HEK293 (cell line): ENCODE measurements at regions not wholly inside any gene's neighbourhood (a gene's known extent, or its start where the extent isn't known, plus 50 kb on each side); places are given as distances from the start of the nearest gene placed in this dataset.

Experiments
- CTCF ChIA-PET: fragments of 350-600 bp; formaldehyde crosslinking; extraction: SDS; loops from one replicate; lab custom pipeline; 2021; ENCODE audit warnings: antibody characterized with exemption; lab: Yijun Ruan, JAX
- POLR2A ChIA-PET: fragments of 300-600 bp; formaldehyde crosslinking; extraction: SDS; loops from one replicate; lab custom pipeline; 2020; ENCODE audit warnings: antibody characterized with exemption, inconsistent platforms; lab: Yijun Ruan, JAX
- H3K27ac ChIP-seq: fragments of 200-500 bp; sonication (Bioruptor generic); 2 replicates; pipeline ENCODE4 v1.5.1; 2014; ENCODE audit warnings: low read depth, low read length, control low read depth, inconsistent platforms; ENCODE audit errors: extremely low read depth
- H3K36me3 ChIP-seq, 2 experiments: fragments of 200-500 bp in 1 of 2; sonication (Bioruptor generic) in 1 of 2; 1 replicate in 1 of 2; 2 replicates in 1 of 2; pipeline ENCODE4 v1.5.1; 2014 to 2017; ENCODE audit warnings: inconsistent platforms in 2 of 2, low read length in 2 of 2; ENCODE audit not compliant: control insufficient read depth in 2 of 2, insufficient read depth in 1 of 2
- H3K4me1 ChIP-seq: fragments of 200-500 bp; sonication (Bioruptor generic); 2 replicates; pipeline ENCODE4 v1.5.1; 2014; ENCODE audit warnings: mild to moderate bottlenecking, low read length, inconsistent platforms; ENCODE audit not compliant: control insufficient read depth, insufficient read depth
- H3K4me3 ChIP-seq: 2 replicates; pipeline ENCODE4 v1.5.1; 2011; ENCODE audit warnings: low read depth, mild to moderate bottlenecking, control low read depth, low read length, moderate library complexity
- H3K9me3 ChIP-seq: fragments of 200-500 bp; sonication (Bioruptor generic); 2 replicates; pipeline ENCODE4 v1.5.1; 2014; ENCODE audit warnings: low read depth, low read length, inconsistent platforms; ENCODE audit not compliant: control insufficient read depth, insufficient read depth
- GLIS1 ChIP-seq: fragments of 450-650 bp; formaldehyde crosslinking; IDR thresholded peaks from 2 replicates; pipeline ENCODE4 v1.5.1; 2016; ENCODE audit warnings: missing biosample characterization, missing genetic modification characterization
- KLF10 ChIP-seq: fragments of 450-650 bp; IDR thresholded peaks from 2 replicates; pipeline ENCODE4 v1.5.1; 2018; ENCODE audit warnings: missing biosample characterization, mild to moderate bottlenecking, missing genetic modification characterization
- RBAK ChIP-seq: fragments of 450-650 bp; formaldehyde crosslinking; IDR thresholded peaks from 2 replicates; pipeline ENCODE4 v1.5.1; 2016; ENCODE audit warnings: missing biosample characterization, missing genetic modification characterization
- SALL2 ChIP-seq: fragments of 450-650 bp; formaldehyde crosslinking; IDR thresholded peaks from 2 replicates; pipeline ENCODE4 v1.5.0; 2017; ENCODE audit warnings: missing biosample characterization, mild to moderate bottlenecking, missing genetic modification characterization, borderline replicate concordance
- SCRT1 ChIP-seq: fragments of 450-650 bp; formaldehyde crosslinking; IDR thresholded peaks from 2 replicates; pipeline ENCODE4 v1.5.1; 2016; ENCODE audit warnings: missing biosample characterization, missing genetic modification characterization, borderline replicate concordance
- SP2 ChIP-seq: fragments of 450-650 bp; formaldehyde crosslinking; IDR thresholded peaks from 2 replicates; pipeline ENCODE4 v1.5.1; 2016; ENCODE audit warnings: missing biosample characterization, missing genetic modification characterization
- ZFP69B ChIP-seq: fragments of 450-650 bp; formaldehyde crosslinking; IDR thresholded peaks from 2 replicates; pipeline ENCODE4 v1.5.1; 2016; ENCODE audit warnings: missing biosample characterization, missing genetic modification characterization
- ZNF174 ChIP-seq: fragments of 450-650 bp; formaldehyde crosslinking; IDR thresholded peaks from 2 replicates; pipeline ENCODE4 v1.5.0; 2017; ENCODE audit warnings: missing biosample characterization, mild to moderate bottlenecking, missing genetic modification characterization
- ZNF175 ChIP-seq: fragments of 450-650 bp; formaldehyde crosslinking; IDR thresholded peaks from 2 replicates; pipeline ENCODE4 v1.5.1; 2016; ENCODE audit warnings: missing biosample characterization, missing genetic modification characterization
- ZNF221 ChIP-seq: fragments of 450-650 bp; formaldehyde crosslinking; IDR thresholded peaks from 2 replicates; pipeline ENCODE4 v1.5.1; 2017; ENCODE audit warnings: missing biosample characterization, missing genetic modification characterization, borderline replicate concordance
- ZNF24 ChIP-seq: fragments of 450-650 bp; formaldehyde crosslinking; IDR thresholded peaks from 2 replicates; pipeline ENCODE4 v1.5.1; 2016; ENCODE audit warnings: missing biosample characterization, missing genetic modification characterization
- ZNF335 ChIP-seq: fragments of 450-650 bp; formaldehyde crosslinking; conservative IDR thresholded peaks from 2 replicates; pipeline ENCODE4 v1.5.1; 2016; ENCODE audit warnings: missing biosample characterization, missing genetic modification characterization
- ZNF350 ChIP-seq: fragments of 450-650 bp; formaldehyde crosslinking; IDR thresholded peaks from 2 replicates; pipeline ENCODE4 v1.5.0; 2017; ENCODE audit warnings: missing biosample characterization, mild to moderate bottlenecking, missing genetic modification characterization
- ZNF354C ChIP-seq: fragments of 450-650 bp; formaldehyde crosslinking; IDR thresholded peaks from 2 replicates; pipeline ENCODE4 v1.5.1; 2016; ENCODE audit warnings: missing biosample characterization, missing genetic modification characterization, low read depth, borderline replicate concordance
- ZNF473 ChIP-seq: fragments of 450-650 bp; formaldehyde crosslinking; IDR thresholded peaks from 2 replicates; pipeline ENCODE4 v1.5.1; 2017; ENCODE audit warnings: missing biosample characterization, missing genetic modification characterization
- ZNF585B ChIP-seq: fragments of 450-650 bp; formaldehyde crosslinking; IDR thresholded peaks from 2 replicates; pipeline ENCODE4 v1.5.1; 2016; ENCODE audit warnings: missing biosample characterization, missing genetic modification characterization
- ZNF629 ChIP-seq: fragments of 450-650 bp; formaldehyde crosslinking; IDR thresholded peaks from 2 replicates; pipeline ENCODE4 v1.5.1; 2017; ENCODE audit warnings: missing biosample characterization, missing genetic modification characterization
- ZNF639 ChIP-seq: fragments of 450-650 bp; formaldehyde crosslinking; IDR thresholded peaks from 2 replicates; pipeline ENCODE4 v1.5.1; 2016; ENCODE audit warnings: missing biosample characterization, missing genetic modification characterization
- ZNF843 ChIP-seq: fragments of 450-650 bp; formaldehyde crosslinking; IDR thresholded peaks from 2 replicates; pipeline ENCODE4 v1.5.1; 2016; ENCODE audit warnings: missing biosample characterization, missing genetic modification characterization
- ZSCAN16 ChIP-seq: fragments of 450-650 bp; formaldehyde crosslinking; IDR thresholded peaks from 2 replicates; pipeline ENCODE4 v1.5.1; 2016; ENCODE audit warnings: missing biosample characterization, missing genetic modification characterization
- ZXDB ChIP-seq: fragments of 450-650 bp; formaldehyde crosslinking; IDR thresholded peaks from 2 replicates; pipeline ENCODE4 v1.5.1; 2016; ENCODE audit warnings: missing biosample characterization, missing genetic modification characterization

GRCh38 chr12:97630356-97630755, 167.8 kb downstream of the RMST start:
- Histone ChIP-seq H3K4me3 (no peak overlapping the region), H3K36me3 (no peaks in the 10 kb centered on the region), H3K9me3 (no peaks in the 10 kb centered on the region), H3K4me1 (no peaks in the 10 kb centered on the region), H3K27ac (no peak overlapping the region)
- ChIA-PET POLR2A (no interaction called here), CTCF (no interaction called here)
- TF ChIP-seq ZNF335 (tag by site-specific recombination) (no peak), SALL2 (tag by site-specific recombination) (no peak), ZNF629 (tag by site-specific recombination) (no peak), ZNF473 (tag by site-specific recombination) (no peak), SCRT1 (tag by site-specific recombination) (no peak), ZNF354C (tag by site-specific recombination) (no peak), SP2 (tag by site-specific recombination) (no peak)

GRCh38 chr12:97630875-97631274, 168.3 kb downstream of the RMST start:
- CTCF ChIA-PET = interaction anchor here (0.6 kb wide), 1 partner anchor 1245 kb away, joined by 3 read pairs; no protein-coding TSS in a partner anchor
- TF ChIP-seq ZNF350 (no peak), ZNF175 (tag by site-specific recombination) (no peak), ZNF639 (tag by site-specific recombination) (no peak), ZSCAN16 (no peak)
- TF ChIP-seq, all 188 proteins: peak for 0
- Histone ChIP-seq H3K27ac (no peak overlapping the region), H3K4me3 (no peak overlapping the region), H3K9me3 (no peaks in the 10 kb centered on the region), H3K4me1 (no peaks in the 10 kb centered on the region), H3K36me3 (no peaks in the 10 kb centered on the region)
- POLR2A ChIA-PET = no interaction called here

- CTCF ChIA-PET = interaction anchor here (0.6 kb wide), 1 partner anchor 759 kb away, joined by 4 read pairs; no protein-coding TSS in a partner anchor
- Histone ChIP-seq H3K27ac (no peak overlapping the region), H3K4me1 (no peaks in the 10 kb centered on the region), H3K9me3 (no peaks in the 10 kb centered on the region), H3K36me3 (no peaks in the 10 kb centered on the region), H3K4me3 (no peak overlapping the region)
- TF ChIP-seq ZNF174 (tag by site-specific recombination) (no peak), SCRT1 (tag by site-specific recombination) (no peak), ZNF843 (tag by site-specific recombination) (no peak), KLF10 (tag by site-specific recombination) (no peak), ZNF585B (tag by site-specific recombination) (no peak), ZFP69B (no peak), ZNF24 (tag by site-specific recombination) (no peak), ZXDB (no peak), ZNF221 (tag by site-specific recombination) (no peak), GLIS1 (no peak)
- POLR2A ChIA-PET = no interaction called here
These were observed 175.2 kb downstream of the RMST start for GRCh38 chr12:97637770-97638169.

- no peaks in the 10 kb centered on the region for H3K4me1 ChIP-seq
- no peak overlapping the region for H3K27ac ChIP-seq
- TF ChIP-seq RBAK = no peak
- no peaks in the 10 kb centered on the region for H3K36me3 ChIP-seq
- POLR2A ChIA-PET = no interaction called here
- H3K4me3 ChIP-seq = no peak overlapping the region
- CTCF ChIA-PET = no interaction called here
- H3K9me3 ChIP-seq = no peaks in the 10 kb centered on the region
These were observed 176.1 kb downstream of the RMST start for GRCh38 chr12:97638739-97639138.
